A673 (cell line): ENCODE measurements at regions not wholly inside any gene's neighbourhood (a gene's known extent, or its start where the extent isn't known, plus 50 kb on each side); places are given as distances from the start of the nearest gene placed in this dataset.

Experiments used
- BruUV-seq: library from RNA; stranded (reverse); fragments of 400-500 nt; replicated peaks from 2 replicates; lab custom pipeline; 2021; lab: Mats Ljungman, UMichigan
- CTCF ChIA-PET: fragments of 300-600 bp; sonication (Branson Sonifier 250); formaldehyde crosslinking; loops from one replicate; lab custom pipeline; 2022; ENCODE audit warnings: antibody characterized with exemption; lab: Charles Lee
- POLR2A ChIA-PET: fragments of 300-600 bp; sonication (Branson Sonifier 250); formaldehyde crosslinking; loops from one replicate; lab custom pipeline; 2022; ENCODE audit warnings: antibody characterized with exemption; ENCODE audit not compliant: low non-redundant PET; lab: Charles Lee
- DNase-seq: peaks from one replicate; pipeline ENCODE4 v3.0.0-alpha.2; 2015; ENCODE audit warnings: low spot score
- H3K27ac ChIP-seq: fragments of 200-600 bp; sonication (generic); 2 replicates; pipeline ENCODE4 v1.5.1; 2016; ENCODE audit warnings: mixed run types, low read depth, mild to moderate bottlenecking, mixed read lengths, antibody characterized with exemption, low read length; ENCODE audit not compliant: poor library complexity, severe bottlenecking
- H3K27me3 ChIP-seq: fragments of 200-600 bp; sonication (generic); replicated peaks from 2 replicates; pipeline ENCODE4 v1.6.1; 2017; ENCODE audit warnings: mixed run types, low read depth, mild to moderate bottlenecking, mixed read lengths, antibody characterized with exemption, low read length; ENCODE audit not compliant: insufficient read depth, poor library complexity
- H3K36me3 ChIP-seq: fragments of 200-600 bp; sonication (generic); 2 replicates; pipeline ENCODE4 v1.6.1; 2016; ENCODE audit warnings: mixed run types, mild to moderate bottlenecking, mixed read lengths, antibody characterized with exemption, low read length; ENCODE audit not compliant: insufficient read depth, poor library complexity, severe bottlenecking
- H3K4me1 ChIP-seq: fragments of 200-600 bp; sonication (generic); 2 replicates; pipeline ENCODE4 v1.6.1; 2017; ENCODE audit warnings: mixed run types, mild to moderate bottlenecking, mixed read lengths, antibody characterized with exemption, low read length; ENCODE audit not compliant: insufficient read depth, poor library complexity, severe bottlenecking
- H3K4me3 ChIP-seq: fragments of 200-600 bp; sonication (generic); 2 replicates; pipeline ENCODE4 v1.5.1; 2016; ENCODE audit warnings: low read depth, mixed run types, mild to moderate bottlenecking, mixed read lengths, low read length; ENCODE audit not compliant: poor library complexity, severe bottlenecking
- H3K9me3 ChIP-seq: fragments of 200-600 bp; sonication (generic); 2 replicates; pipeline ENCODE4 v1.6.1; 2016; ENCODE audit warnings: mixed run types, low read depth, mild to moderate bottlenecking, mixed read lengths, antibody characterized with exemption, low read length; ENCODE audit not compliant: poor library complexity, severe bottlenecking
- EZH2 ChIP-seq: fragments of 200-600 bp; sonication (generic); IDR thresholded peaks from 2 replicates; pipeline ENCODE4 v1.6.1; 2017; ENCODE audit warnings: borderline replicate concordance, low read depth, mild to moderate bottlenecking, mixed read lengths, antibody characterized with exemption, low read length; ENCODE audit not compliant: poor library complexity, severe bottlenecking
- intact Hi-C: fragments of 100-400 bp; cut with micrococcal nuclease; formaldehyde crosslinking; loops from one replicate; pipeline ENCODE4 v1.10.0; 2022; ENCODE audit not compliant: unreplicated experiment
- TF ChIP-seq, protein P1 (sequence below): fragments of 300-800, 200-600 bp; sonication (generic); conservative IDR thresholded peaks from 2 replicates; pipeline ENCODE4 v1.5.1; 2017; ENCODE audit warnings: low read depth, mild to moderate bottlenecking, antibody characterized with exemption, low read length, moderate library complexity, mixed read lengths

DNA sequence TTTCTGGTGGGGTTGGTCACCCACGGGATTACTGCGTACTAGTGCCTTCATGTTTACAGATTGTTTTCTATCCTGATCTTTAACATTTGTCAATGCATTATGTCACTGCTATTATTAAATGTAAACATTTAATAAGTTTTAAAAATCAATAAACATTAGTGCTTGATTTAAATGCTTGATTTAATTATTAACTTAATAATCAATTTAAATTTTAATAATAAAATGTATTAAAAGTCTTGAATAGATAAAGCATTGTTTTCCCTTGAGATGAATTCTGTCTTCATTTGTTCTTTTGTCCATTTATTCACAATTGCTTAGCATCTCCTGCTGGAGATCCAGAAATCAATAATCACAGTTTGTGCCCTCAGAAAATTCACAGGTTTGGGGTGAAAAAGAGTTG lies 201.8 kb upstream of the HDAC9 start:
- CTCF ChIA-PET, result no interaction called here
- H3K36me3 ChIP-seq, result no peaks in the 10 kb centered on the region
- no TSS peak for BruUV-seq
- H3K27ac ChIP-seq, result no peak overlapping the region
- H3K9me3 ChIP-seq, result no peaks in the 10 kb centered on the region
- no peak for DNase-seq
- H3K4me3 ChIP-seq, result no peak overlapping the region
- POLR2A ChIA-PET, result no interaction called here
- H3K4me1 ChIP-seq, result peaks cover 16% of the 10 kb centered on the region
- no peaks in the 10 kb centered on the region for H3K27me3 ChIP-seq
- TF ChIP-seq EZH2, result no peak
- TF ChIP-seq, protein P1, sequence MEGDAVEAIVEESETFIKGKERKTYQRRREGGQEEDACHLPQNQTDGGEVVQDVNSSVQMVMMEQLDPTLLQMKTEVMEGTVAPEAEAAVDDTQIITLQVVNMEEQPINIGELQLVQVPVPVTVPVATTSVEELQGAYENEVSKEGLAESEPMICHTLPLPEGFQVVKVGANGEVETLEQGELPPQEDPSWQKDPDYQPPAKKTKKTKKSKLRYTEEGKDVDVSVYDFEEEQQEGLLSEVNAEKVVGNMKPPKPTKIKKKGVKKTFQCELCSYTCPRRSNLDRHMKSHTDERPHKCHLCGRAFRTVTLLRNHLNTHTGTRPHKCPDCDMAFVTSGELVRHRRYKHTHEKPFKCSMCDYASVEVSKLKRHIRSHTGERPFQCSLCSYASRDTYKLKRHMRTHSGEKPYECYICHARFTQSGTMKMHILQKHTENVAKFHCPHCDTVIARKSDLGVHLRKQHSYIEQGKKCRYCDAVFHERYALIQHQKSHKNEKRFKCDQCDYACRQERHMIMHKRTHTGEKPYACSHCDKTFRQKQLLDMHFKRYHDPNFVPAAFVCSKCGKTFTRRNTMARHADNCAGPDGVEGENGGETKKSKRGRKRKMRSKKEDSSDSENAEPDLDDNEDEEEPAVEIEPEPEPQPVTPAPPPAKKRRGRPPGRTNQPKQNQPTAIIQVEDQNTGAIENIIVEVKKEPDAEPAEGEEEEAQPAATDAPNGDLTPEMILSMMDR, result no peak
- intact Hi-C loops, result no loop called here

DNA sequence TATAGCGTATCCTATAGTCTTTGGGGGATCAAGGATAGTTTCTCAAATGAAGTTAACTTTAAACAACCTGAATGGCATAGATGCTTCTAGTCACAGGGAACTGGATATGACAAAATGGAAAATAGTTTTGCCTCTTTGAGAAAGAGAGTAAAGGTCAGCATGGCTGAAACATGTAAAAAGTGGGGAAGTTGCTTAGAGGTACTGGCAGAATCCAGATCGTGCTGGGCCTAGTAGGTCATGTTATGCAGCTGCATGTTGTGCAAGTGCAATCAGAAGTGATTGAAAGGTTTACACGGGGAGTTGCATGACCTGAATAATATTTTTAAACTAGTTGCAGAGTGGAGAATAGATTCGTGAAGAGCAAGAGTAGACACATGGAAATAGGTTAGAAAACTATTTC lies 201.1 kb upstream of the HDAC9 start:
- intact Hi-C loops, result no loop called here
- H3K27ac ChIP-seq, result no peak overlapping the region
- no TSS peak for BruUV-seq
- no peaks in the 10 kb centered on the region for H3K27me3 ChIP-seq
- ChIA-PET POLR2A (no interaction called here), CTCF (no interaction called here)
- no peak for TF ChIP-seq EZH2
- TF ChIP-seq, protein P1, result no peak
- no peaks in the 10 kb centered on the region for H3K9me3 ChIP-seq
- no peaks in the 10 kb centered on the region for H3K36me3 ChIP-seq
- H3K4me3 ChIP-seq, result no peak overlapping the region
- DNase-seq, result no peak
- peaks cover 9% of the 10 kb centered on the region for H3K4me1 ChIP-seq

DNA sequence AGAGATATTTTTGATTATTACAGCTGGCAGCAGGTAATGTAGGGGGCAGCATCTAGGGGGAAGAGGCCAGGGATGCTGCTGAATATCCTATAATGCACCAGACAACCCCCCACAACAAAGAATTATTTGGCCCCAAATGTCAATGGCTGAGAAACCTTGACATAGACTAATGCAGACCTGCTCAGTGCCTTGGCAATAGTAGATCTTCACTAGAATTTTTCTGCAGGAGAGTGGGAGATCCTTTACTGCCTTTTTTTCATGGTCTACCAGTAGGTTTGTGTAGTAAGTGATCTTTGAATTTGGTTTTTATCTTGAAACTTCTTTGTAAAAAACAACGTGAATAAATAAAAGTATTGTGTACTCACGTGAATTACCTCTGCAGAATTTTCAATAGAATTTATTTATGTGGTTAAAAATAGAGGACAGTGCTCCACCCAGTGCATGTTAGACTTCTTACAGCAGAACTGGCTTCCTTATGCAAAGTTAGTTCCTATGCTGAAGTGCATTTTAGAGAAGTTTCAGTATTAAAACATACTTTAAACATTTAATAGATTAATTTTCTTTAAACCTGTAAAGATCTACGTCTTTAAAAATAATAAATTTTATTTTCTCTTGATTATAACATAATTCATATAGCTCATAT lies 199.6 kb upstream of the HDAC9 start:
- POLR2A ChIA-PET, result no interaction called here

More for the DNA sequence above, 199.6 kb upstream of the HDAC9 start:
- intact Hi-C loops, result no loop called here
- H3K4me1 ChIP-seq, result no peaks in the 10 kb centered on the region
- no peaks in the 10 kb centered on the region for H3K9me3 ChIP-seq
- CTCF ChIA-PET, result no interaction called here
- no peak for DNase-seq
- H3K36me3 ChIP-seq, result no peaks in the 10 kb centered on the region
- no TSS peak for BruUV-seq
- H3K4me3 ChIP-seq, result no peak overlapping the region
- H3K27ac ChIP-seq, result no peak overlapping the region
- H3K27me3 ChIP-seq, result no peaks in the 10 kb centered on the region
- no peak for TF ChIP-seq EZH2
- TF ChIP-seq, protein P1, result no peak
